ENCODE measurements at regions not wholly inside any gene's neighbourhood (a gene's known extent, or its start where the extent isn't known, plus 50 kb on each side); places are given as distances from the start of the nearest gene placed in this dataset.

GRCh38 chr4:30822911-30823551 lies 102.9 kb downstream of the PCDH7 start:
- Histone ChIP-seq H3K9me3 (ENCODE audit: control insufficient read depth, low read length) (no peaks in the 10 kb centered on the region), H3K27me3 (ENCODE audit: control insufficient read depth, insufficient read depth, low read length) (no peaks in the 10 kb centered on the region), H3K9ac (no peak overlapping the region), H3K4me1 (no peaks in the 10 kb centered on the region), H3K36me3 (ENCODE audit: control insufficient read depth, insufficient read depth, low read length) (no peaks in the 10 kb centered on the region), H3K4me3 (ENCODE audit: low read depth, low read length) (no peak overlapping the region), H3K4me2 (ENCODE audit: low read length) (no peak overlapping the region), H3K79me2 (no peaks in the 10 kb centered on the region), H3K27ac (no peak overlapping the region), H2AFZ (no peak overlapping the region)
- TF ChIP-seq, protein P1, sequence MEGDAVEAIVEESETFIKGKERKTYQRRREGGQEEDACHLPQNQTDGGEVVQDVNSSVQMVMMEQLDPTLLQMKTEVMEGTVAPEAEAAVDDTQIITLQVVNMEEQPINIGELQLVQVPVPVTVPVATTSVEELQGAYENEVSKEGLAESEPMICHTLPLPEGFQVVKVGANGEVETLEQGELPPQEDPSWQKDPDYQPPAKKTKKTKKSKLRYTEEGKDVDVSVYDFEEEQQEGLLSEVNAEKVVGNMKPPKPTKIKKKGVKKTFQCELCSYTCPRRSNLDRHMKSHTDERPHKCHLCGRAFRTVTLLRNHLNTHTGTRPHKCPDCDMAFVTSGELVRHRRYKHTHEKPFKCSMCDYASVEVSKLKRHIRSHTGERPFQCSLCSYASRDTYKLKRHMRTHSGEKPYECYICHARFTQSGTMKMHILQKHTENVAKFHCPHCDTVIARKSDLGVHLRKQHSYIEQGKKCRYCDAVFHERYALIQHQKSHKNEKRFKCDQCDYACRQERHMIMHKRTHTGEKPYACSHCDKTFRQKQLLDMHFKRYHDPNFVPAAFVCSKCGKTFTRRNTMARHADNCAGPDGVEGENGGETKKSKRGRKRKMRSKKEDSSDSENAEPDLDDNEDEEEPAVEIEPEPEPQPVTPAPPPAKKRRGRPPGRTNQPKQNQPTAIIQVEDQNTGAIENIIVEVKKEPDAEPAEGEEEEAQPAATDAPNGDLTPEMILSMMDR (IDR thresholded peaks at IDR 0.05): no peak

DNA sequence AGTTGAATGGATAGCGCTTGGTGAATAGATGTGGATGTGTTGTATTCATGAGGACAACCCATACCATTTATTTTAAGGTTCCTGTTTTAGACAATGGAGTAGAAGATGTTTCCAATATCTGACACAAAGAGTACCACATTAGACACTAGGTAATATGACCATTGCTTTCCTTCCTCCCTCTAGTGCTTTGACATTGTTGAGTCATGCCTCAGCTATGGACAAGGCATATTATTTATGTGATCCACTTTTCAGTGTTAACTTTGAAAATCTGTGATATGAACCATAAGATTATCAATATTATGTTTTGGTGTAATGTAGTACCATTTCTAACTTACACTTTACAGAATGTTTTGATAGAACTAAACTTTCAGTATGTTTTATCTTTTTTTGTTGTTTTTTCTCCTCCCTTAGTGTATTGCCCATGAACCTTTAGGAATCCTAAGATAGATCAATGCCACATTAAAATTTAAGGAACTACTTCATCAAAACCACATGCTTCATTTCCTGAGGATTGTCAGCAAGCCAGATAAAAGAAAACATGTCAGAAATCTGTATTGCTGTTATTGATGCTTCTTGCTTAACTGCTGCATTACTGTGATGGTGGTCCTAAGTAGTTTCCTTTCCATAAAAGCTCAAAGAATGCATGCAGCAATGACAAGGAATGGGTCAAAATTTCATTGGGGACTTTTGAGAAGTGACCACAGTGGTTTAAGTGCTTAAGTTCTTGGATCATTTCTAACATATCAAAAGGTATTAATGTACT lies 105.0 kb downstream of the PCDH7 start:
- Histone ChIP-seq H3K9ac (no peak overlapping the region), H3K36me3 (ENCODE audit: control insufficient read depth, insufficient read depth, low read length) (no peaks in the 10 kb centered on the region), H2AFZ (no peak overlapping the region), H3K9me3 (ENCODE audit: control insufficient read depth, low read length) (no peaks in the 10 kb centered on the region), H3K4me3 (ENCODE audit: low read depth, low read length) (no peak overlapping the region), H3K79me2 (no peaks in the 10 kb centered on the region), H3K27ac (no peak overlapping the region), H3K4me1 (no peaks in the 10 kb centered on the region), H3K4me2 (ENCODE audit: low read length) (no peak overlapping the region), H3K27me3 (ENCODE audit: control insufficient read depth, insufficient read depth, low read length) (no peaks in the 10 kb centered on the region)
- TF ChIP-seq, protein P1 (IDR thresholded peaks at IDR 0.05): no peak

DNA sequence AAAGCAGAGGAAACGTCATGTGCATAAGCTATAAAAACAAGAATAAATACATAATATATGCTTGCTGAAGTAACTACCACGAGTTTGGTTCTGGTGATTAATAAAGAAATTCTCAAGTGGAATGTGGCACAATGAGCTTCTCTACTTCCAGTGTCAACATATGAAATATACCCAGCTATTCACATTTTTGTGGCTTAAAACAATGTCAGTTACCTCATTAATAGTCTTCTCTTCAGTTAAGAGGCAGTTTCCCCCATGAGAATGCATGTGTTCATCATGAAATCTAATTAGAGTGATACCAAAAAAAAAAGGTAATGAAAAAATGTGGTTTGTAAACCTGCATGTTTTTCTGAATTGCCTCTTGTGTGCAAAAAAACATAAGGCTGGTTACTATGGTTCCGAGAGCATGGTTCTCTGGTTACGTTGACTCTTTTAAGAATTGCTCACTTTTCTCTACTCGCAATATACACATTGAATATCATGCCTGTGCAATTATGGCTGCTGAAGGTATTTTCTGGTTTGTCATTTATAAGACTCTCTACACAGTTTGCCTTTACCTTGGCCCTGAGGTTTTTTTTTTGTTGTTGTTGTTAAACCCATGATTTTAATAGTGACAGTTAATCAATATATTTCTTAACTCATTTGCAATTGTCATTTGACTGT lies 108.2 kb downstream of the PCDH7 start:
- no peaks in the 10 kb centered on the region for H3K4me1 ChIP-seq
- H3K9me3 ChIP-seq (ENCODE audit: control insufficient read depth, low read length): no peaks in the 10 kb centered on the region
- H3K27me3 ChIP-seq (ENCODE audit: control insufficient read depth, insufficient read depth, low read length): no peaks in the 10 kb centered on the region
- TF ChIP-seq, protein P1 (IDR thresholded peaks at IDR 0.05): no peak
- H3K79me2 ChIP-seq: no peaks in the 10 kb centered on the region
- H3K9ac ChIP-seq: no peak overlapping the region
- no peak overlapping the region for H3K4me2 ChIP-seq (ENCODE audit: low read length)
- no peak overlapping the region for H3K27ac ChIP-seq
- no peaks in the 10 kb centered on the region for H3K36me3 ChIP-seq (ENCODE audit: control insufficient read depth, insufficient read depth, low read length)
- H2AFZ ChIP-seq: no peak overlapping the region
- no peak overlapping the region for H3K4me3 ChIP-seq (ENCODE audit: low read depth, low read length)

DNA sequence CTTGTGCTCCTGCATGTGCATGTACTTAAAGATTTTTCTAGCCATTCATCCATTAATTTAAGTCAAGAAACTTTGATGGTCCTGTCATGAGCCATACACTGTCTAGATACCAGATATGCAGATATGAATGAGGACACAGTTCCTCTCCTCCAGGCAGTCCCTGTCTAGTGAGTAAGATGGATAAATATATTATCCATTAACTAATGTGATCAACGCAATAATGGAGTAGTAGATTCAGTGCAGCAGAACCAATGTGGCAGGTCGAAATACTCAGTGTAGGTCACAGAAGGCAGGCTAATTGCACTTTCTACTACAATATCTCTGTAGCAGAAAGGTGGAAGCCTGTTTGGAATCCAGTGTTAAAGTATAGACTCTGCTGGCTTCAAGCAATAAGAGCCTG lies 112.5 kb downstream of the PCDH7 start:
- TF ChIP-seq, protein P1 (IDR thresholded peaks at IDR 0.05): no peak
- Histone ChIP-seq H3K9me3 (ENCODE audit: control insufficient read depth, low read length) (no peaks in the 10 kb centered on the region), H3K4me2 (ENCODE audit: low read length) (no peak overlapping the region), H3K4me3 (ENCODE audit: low read depth, low read length) (no peak overlapping the region), H2AFZ (no peak overlapping the region), H3K27me3 (ENCODE audit: control insufficient read depth, insufficient read depth, low read length) (no peaks in the 10 kb centered on the region), H3K9ac (no peak overlapping the region), H3K27ac (no peak overlapping the region), H3K79me2 (no peaks in the 10 kb centered on the region), H3K4me1 (no peaks in the 10 kb centered on the region), H3K36me3 (ENCODE audit: control insufficient read depth, insufficient read depth, low read length) (no peaks in the 10 kb centered on the region)
